GM12878 (cell line): ENCODE measurements at regions not wholly inside any gene's neighbourhood (a gene's known extent, or its start where the extent isn't known, plus 50 kb on each side); places are given as distances from the start of the nearest gene placed in this dataset.

ENCODE experiments used
- BACH1 ChIP-seq: fragments of 450-650 bp; IDR thresholded peaks from 2 replicates; pipeline ENCODE4 v1.6.1; 2017; ENCODE audit warnings: mild to moderate bottlenecking, borderline replicate concordance
- BHLHE40 ChIP-seq, 2 experiments: fragments of 450-650 bp in 1 of 2; IDR thresholded peaks; 2 replicates each; pipeline ENCODE4 v1.6.1; 2011 to 2017; ENCODE audit warnings: low read depth in 2 of 2, borderline replicate concordance in 1 of 2, improper control_type of control experiment in 1 of 2, low read length in 1 of 2, mild to moderate bottlenecking in 1 of 2
- CBX3 ChIP-seq: fragments of 200-600 bp; sonication (generic); IDR thresholded peaks from 2 replicates; pipeline ENCODE4 v1.6.1; 2016; ENCODE audit warnings: low read depth, borderline replicate concordance
- CHD4 ChIP-seq: fragments of 200-600 bp; sonication (generic); IDR thresholded peaks from 2 replicates; pipeline ENCODE4 v1.6.1; 2016; ENCODE audit warnings: mild to moderate bottlenecking
- CTCF ChIP-seq, 3 experiments: IDR thresholded peaks in 2 of 3; conservative IDR thresholded peaks in 1 of 3; 2 replicates each; pipeline ENCODE4 v1.5.1; 2011; ENCODE audit warnings: low read depth in 3 of 3, low read length in 3 of 3, mild to moderate bottlenecking in 3 of 3, control low read depth in 2 of 3, moderate library complexity in 2 of 3, inconsistent platforms in 1 of 3, mixed read lengths in 1 of 3; ENCODE audit not compliant: control insufficient read depth in 2 of 3, insufficient read depth in 1 of 3; ENCODE audit errors: extremely low read depth in 1 of 3
- EP300 ChIP-seq, 2 experiments: fragments of 150-350 bp in 1 of 2; IDR thresholded peaks; 2 replicates each; pipeline ENCODE4 v1.6.1; 2011 to 2012; ENCODE audit warnings: low read depth in 2 of 2, low read length in 2 of 2, borderline replicate concordance in 1 of 2, improper control_type of control experiment in 1 of 2, inconsistent platforms in 1 of 2; ENCODE audit not compliant: control insufficient read depth in 1 of 2
- GATAD2B ChIP-seq: fragments of 450-650 bp; conservative IDR thresholded peaks from 2 replicates; pipeline ENCODE4 v1.6.1; 2017; ENCODE audit warnings: low read depth, mild to moderate bottlenecking, moderate library complexity
- HDAC2 ChIP-seq: fragments of 200-600 bp; sonication (generic); IDR thresholded peaks from 2 replicates; pipeline ENCODE4 v1.6.1; 2017
- SP1 ChIP-seq: IDR thresholded peaks from one replicate; pipeline ENCODE4 v1.6.1; 2011; ENCODE audit warnings: low read depth, low read length
- TCF7 ChIP-seq: IDR thresholded peaks from 2 replicates; pipeline ENCODE4 v1.6.1; 2014; ENCODE audit warnings: antibody characterized with exemption, borderline replicate concordance

DNA sequence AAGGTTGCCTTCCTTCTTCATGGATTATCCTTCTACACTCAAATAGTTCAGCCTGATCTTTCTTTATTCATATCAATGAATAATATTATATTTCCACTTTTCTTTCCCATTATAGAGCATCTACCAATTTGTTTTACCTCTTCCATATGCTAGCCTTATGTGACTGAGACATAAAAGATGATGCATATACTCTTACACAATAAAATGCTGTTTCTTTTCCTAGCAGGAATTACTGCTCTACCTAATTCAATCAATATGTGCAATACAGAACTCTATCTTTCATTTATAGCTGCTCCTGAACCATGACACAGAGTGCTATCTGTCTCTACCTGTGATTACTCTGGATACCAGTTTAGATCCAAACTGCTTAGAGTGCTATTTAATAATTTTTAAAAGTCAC lies 2334.0 kb downstream of the PCDH7 start:
- TF ChIP-seq CHD4 (no peak), CTCF (IDR thresholded peaks at IDR 0.05 in 2 of 3, conservative IDR thresholded peaks at IDR 0.05 in 1 of 3; ENCODE audit: control insufficient read depth in 2 of 3, extremely low read depth in 1 of 3, insufficient read depth in 1 of 3, low read depth in 3 of 3, low read length in 3 of 3) (no peak), EP300 (IDR thresholded peaks at IDR 0.05; ENCODE audit: borderline replicate concordance in 1 of 2, control insufficient read depth in 1 of 2, low read depth in 2 of 2, low read length in 2 of 2) (no peak), HDAC2 (no peak), CBX3 (no peak), BACH1 (no peak), TCF7 (no peak), SP1 (no peak), BHLHE40 (IDR thresholded peaks at IDR 0.05; ENCODE audit: borderline replicate concordance in 1 of 2, low read depth in 2 of 2, low read length in 1 of 2) (no peak), GATAD2B (no peak)
